COR-L47 (cell line): ENCODE measurements at regions not wholly inside any gene's neighbourhood (a gene's known extent, or its start where the extent isn't known, plus 50 kb on each side); places are given as distances from the start of the nearest gene placed in this dataset.
A peak's percentile ranks its signal among the peaks of the same experiment; 100 is the strongest.

ENCODE experiments used
- DNase-seq: peaks from one replicate; lab custom pipeline; 2025; lab: John Stamatoyannopoulos, UW

- peak; percentile 32 for DNase-seq
Measured at GRCh38 chr15:91522605-91523332, 330.7 kb upstream of the SLCO3A1 start.

- no peak for DNase-seq
Measured at GRCh38 chr15:91523596-91523995, 329.9 kb upstream of the SLCO3A1 start.

- no peak for DNase-seq
Measured at GRCh38 chr15:91524534-91524933, 329.0 kb upstream of the SLCO3A1 start.

GRCh38 chr15:91525751-91526150, 327.8 kb upstream of the SLCO3A1 start:
- no peak for DNase-seq

GRCh38 chr15:91526424-91526823, 327.1 kb upstream of the SLCO3A1 start:
- DNase-seq = no peak

GRCh38 chr15:91528801-91529200, 324.7 kb upstream of the SLCO3A1 start:
- no peak for DNase-seq

- no peak for DNase-seq
Measured at GRCh38 chr15:91529534-91529933, 324.0 kb upstream of the SLCO3A1 start.

GRCh38 chr15:91530279-91530678, 323.2 kb upstream of the SLCO3A1 start:
- DNase-seq = no peak

GRCh38 chr15:91530956-91531582, 322.4 kb upstream of the SLCO3A1 start:
- DNase-seq = no peak

- no peak for DNase-seq
Measured at GRCh38 chr15:91534235-91534634, 319.3 kb upstream of the SLCO3A1 start.

- no peak for DNase-seq
Measured at GRCh38 chr15:91534976-91535375, 318.5 kb upstream of the SLCO3A1 start.

GRCh38 chr15:91535856-91536500, 317.5 kb upstream of the SLCO3A1 start:
- DNase-seq = no peak

GRCh38 chr15:91537856-91538255, 315.7 kb upstream of the SLCO3A1 start:
- DNase-seq = peak; percentile 54

- no peak for DNase-seq
Measured at GRCh38 chr15:91538782-91539181, 314.7 kb upstream of the SLCO3A1 start.

- DNase-seq = no peak
Measured at GRCh38 chr15:91541286-91541685, 312.2 kb upstream of the SLCO3A1 start.

GRCh38 chr15:91542226-91542625, 311.3 kb upstream of the SLCO3A1 start:
- DNase-seq = no peak

- DNase-seq = no peak
Measured at GRCh38 chr15:91547356-91547755, 306.2 kb upstream of the SLCO3A1 start.

GRCh38 chr15:91548549-91548948, 305.0 kb upstream of the SLCO3A1 start:
- no peak for DNase-seq

- DNase-seq = no peak
Measured at GRCh38 chr15:91549581-91549980, 303.9 kb upstream of the SLCO3A1 start.

- DNase-seq = no peak
Measured at GRCh38 chr15:91552555-91552954, 301.0 kb upstream of the SLCO3A1 start.

- peak; percentile 98 for DNase-seq
Measured at GRCh38 chr15:91553196-91553854, 300.2 kb upstream of the SLCO3A1 start.

GRCh38 chr15:91555312-91555711, 298.2 kb upstream of the SLCO3A1 start:
- DNase-seq = no peak

- DNase-seq = no peak
Measured at GRCh38 chr15:91556926-91557325, 296.6 kb upstream of the SLCO3A1 start.
